ENCODE measurements at regions not wholly inside any gene's neighbourhood (a gene's known extent, or its start where the extent isn't known, plus 50 kb on each side); places are given as distances from the start of the nearest gene placed in this dataset.

DNA sequence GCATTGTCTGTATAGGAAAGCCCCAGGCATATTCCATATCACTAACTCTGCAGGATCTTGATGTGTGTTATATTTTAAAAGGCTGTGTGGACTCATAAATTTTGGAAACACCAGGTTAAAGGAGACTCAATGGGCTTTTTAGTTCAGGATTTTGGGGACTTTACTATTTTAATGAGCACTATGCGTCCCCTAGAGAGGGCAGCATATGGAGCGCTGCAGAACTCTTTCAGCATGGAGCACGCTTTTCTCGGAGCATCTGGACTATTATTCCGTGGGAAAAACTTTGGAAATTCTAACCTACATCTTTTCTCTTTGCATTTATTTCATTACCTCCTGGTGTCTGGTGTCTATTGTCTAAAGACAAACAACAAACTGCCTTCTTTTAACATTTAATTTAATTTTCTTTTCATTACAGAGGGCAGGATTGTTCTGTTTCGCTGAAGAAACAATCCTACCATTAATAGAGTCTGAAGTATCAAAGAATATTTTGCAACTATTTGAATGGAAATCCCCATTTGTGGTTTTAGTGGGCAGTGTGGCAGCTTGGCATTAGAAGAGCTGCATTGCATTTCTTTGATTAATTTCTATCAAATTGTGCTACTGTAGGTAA is 399.9 kb upstream of the HSF2 start:
- FAIRE-seq: no peak
- no peak overlapping the region for H2AFZ ChIP-seq (ENCODE audit: low read depth, low read length)
- no peak for DNase-seq (ENCODE audit: extremely low read depth in 1 of 4, low spot score in 3 of 4)
- H3K9me1 ChIP-seq (ENCODE audit: control insufficient read depth, insufficient read depth, low read length): no peaks in the 10 kb centered on the region
- H3K9me3 ChIP-seq (replicated peaks; ENCODE audit: control insufficient read depth, insufficient read depth, low read depth, low read length): no peaks in the 10 kb centered on the region
- no peak for ATAC-seq
- BruUV-seq (replicated peaks): no TSS peak
- H3K79me2 ChIP-seq (ENCODE audit: control insufficient read depth, insufficient read depth, low read length): no peaks in the 10 kb centered on the region
- H3K4me1 ChIP-seq (replicated peaks in 1 of 2; ENCODE audit: control insufficient read depth in 2 of 2, insufficient read depth in 2 of 2, low read length in 2 of 2): no peaks in the 10 kb centered on the region
- no peak overlapping the region for H3K9ac ChIP-seq (ENCODE audit: insufficient read depth in 1 of 2, low read depth in 2 of 2, low read length in 2 of 2)
- 2% methylated on average over 6 of the region's 6 CpGs for WGBS (ENCODE audit: insufficient coverage, low coverage, missing lambda C conversion rate)
- intact Hi-C loops (cut with micrococcal nuclease) (no loop called here), in situ Hi-C loops (cut with MboI) (no loop called here)
- CTCF ChIA-PET (ENCODE audit: low intra/inter-chr PET ratio): no interaction called here
- H4K20me1 ChIP-seq (replicated peaks; ENCODE audit: control insufficient read depth, insufficient read depth, low read length): no peaks in the 10 kb centered on the region
- H3K4me3 ChIP-seq: no peak overlapping the region
- POLR2A ChIA-PET: no interaction called here
- no peak overlapping the region for H3K27ac ChIP-seq (ENCODE audit: extremely low read depth, low read depth, low read length)
- H3K27me3 ChIP-seq (ENCODE audit: control insufficient read depth in 2 of 2, insufficient read depth in 2 of 2, low read length in 2 of 2): no peaks in the 10 kb centered on the region
- no peak overlapping the region for H3K4me2 ChIP-seq (ENCODE audit: insufficient read depth, low read length)
- H3K36me3 ChIP-seq (ENCODE audit: control insufficient read depth, insufficient read depth, low read length): no peaks in the 10 kb centered on the region
- TF ChIP-seq SP1 (CRISPR knock-in tag; IDR thresholded peaks at IDR 0.05) (no peak), GABPB2 (CRISPR knock-in tag; conservative IDR thresholded peaks at IDR 0.05) (no peak), HEY1 (CRISPR knock-in tag; IDR thresholded peaks at IDR 0.05; ENCODE audit: borderline replicate concordance) (no peak), CREBBP (IDR thresholded peaks at IDR 0.05; ENCODE audit: low read depth, low read length) (no peak), ZNF121 (CRISPR knock-in tag; conservative IDR thresholded peaks at IDR 0.05) (no peak), HOXB6 (CRISPR knock-in tag; IDR thresholded peaks at IDR 0.05; ENCODE audit: borderline replicate concordance) (no peak), KAT8 (IDR thresholded peaks at IDR 0.05; ENCODE audit: low read depth) (no peak), RBM17 (IDR thresholded peaks at IDR 0.05; ENCODE audit: borderline replicate concordance, low read depth, low read length) (no peak), BACH1 (tag; IDR thresholded peaks at IDR 0.05) (no peak), TFAM (CRISPR knock-in tag; conservative IDR thresholded peaks at IDR 0.05) (no peak)
- TF ChIP-seq, protein P1, sequence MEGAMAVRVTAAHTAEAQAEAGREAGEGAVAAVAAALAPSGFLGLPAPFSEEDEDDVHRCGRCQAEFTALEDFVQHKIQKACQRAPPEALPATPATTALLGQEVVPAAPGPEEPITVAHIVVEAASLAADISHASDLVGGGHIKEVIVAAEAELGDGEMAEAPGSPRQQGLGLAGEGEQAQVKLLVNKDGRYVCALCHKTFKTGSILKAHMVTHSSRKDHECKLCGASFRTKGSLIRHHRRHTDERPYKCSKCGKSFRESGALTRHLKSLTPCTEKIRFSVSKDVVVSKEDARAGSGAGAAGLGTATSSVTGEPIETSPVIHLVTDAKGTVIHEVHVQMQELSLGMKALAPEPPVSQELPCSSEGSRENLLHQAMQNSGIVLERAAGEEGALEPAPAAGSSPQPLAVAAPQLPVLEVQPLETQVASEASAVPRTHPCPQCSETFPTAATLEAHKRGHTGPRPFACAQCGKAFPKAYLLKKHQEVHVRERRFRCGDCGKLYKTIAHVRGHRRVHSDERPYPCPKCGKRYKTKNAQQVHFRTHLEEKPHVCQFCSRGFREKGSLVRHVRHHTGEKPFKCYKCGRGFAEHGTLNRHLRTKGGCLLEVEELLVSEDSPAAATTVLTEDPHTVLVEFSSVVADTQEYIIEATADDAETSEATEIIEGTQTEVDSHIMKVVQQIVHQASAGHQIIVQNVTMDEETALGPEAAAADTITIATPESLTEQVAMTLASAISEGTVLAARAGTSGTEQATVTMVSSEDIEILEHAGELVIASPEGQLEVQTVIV (CRISPR knock-in tag; IDR thresholded peaks at IDR 0.05; ENCODE audit: borderline replicate concordance): no peak
- TF ChIP-seq, protein P2, sequence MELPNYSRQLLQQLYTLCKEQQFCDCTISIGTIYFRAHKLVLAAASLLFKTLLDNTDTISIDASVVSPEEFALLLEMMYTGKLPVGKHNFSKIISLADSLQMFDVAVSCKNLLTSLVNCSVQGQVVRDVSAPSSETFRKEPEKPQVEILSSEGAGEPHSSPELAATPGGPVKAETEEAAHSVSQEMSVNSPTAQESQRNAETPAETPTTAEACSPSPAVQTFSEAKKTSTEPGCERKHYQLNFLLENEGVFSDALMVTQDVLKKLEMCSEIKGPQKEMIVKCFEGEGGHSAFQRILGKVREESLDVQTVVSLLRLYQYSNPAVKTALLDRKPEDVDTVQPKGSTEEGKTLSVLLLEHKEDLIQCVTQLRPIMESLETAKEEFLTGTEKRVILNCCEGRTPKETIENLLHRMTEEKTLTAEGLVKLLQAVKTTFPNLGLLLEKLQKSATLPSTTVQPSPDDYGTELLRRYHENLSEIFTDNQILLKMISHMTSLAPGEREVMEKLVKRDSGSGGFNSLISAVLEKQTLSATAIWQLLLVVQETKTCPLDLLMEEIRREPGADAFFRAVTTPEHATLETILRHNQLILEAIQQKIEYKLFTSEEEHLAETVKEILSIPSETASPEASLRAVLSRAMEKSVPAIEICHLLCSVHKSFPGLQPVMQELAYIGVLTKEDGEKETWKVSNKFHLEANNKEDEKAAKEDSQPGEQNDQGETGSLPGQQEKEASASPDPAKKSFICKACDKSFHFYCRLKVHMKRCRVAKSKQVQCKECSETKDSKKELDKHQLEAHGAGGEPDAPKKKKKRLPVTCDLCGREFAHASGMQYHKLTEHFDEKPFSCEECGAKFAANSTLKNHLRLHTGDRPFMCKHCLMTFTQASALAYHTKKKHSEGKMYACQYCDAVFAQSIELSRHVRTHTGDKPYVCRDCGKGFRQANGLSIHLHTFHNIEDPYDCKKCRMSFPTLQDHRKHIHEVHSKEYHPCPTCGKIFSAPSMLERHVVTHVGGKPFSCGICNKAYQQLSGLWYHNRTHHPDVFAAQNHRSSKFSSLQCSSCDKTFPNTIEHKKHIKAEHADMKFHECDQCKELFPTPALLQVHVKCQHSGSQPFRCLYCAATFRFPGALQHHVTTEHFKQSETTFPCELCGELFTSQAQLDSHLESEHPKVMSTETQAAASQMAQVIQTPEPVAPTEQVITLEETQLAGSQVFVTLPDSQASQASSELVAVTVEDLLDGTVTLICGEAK (IDR thresholded peaks at IDR 0.05): no peak
- TF ChIP-seq, protein P2 (CRISPR knock-in tag; IDR thresholded peaks at IDR 0.05): no peak

Measured in K562 (cell line).